HG03280 (cell line): ENCODE measurements at regions not wholly inside any gene's neighbourhood (a gene's known extent, or its start where the extent isn't known, plus 50 kb on each side); places are given as distances from the start of the nearest gene placed in this dataset.
"Not testable (repeated sequence)": the region's sequence is repeated elsewhere in the genome, so short reads cannot be mapped to it uniquely, and the experiment has no call there.

Experiments used
- ATAC-seq: cut with Tn5 transposase; IDR thresholded peaks from one replicate; pipeline ENCODE4 v1.9.1; 2021; ENCODE audit warnings: mild to moderate bottlenecking, moderate library complexity; ENCODE audit not compliant: unreplicated experiment

DNA sequence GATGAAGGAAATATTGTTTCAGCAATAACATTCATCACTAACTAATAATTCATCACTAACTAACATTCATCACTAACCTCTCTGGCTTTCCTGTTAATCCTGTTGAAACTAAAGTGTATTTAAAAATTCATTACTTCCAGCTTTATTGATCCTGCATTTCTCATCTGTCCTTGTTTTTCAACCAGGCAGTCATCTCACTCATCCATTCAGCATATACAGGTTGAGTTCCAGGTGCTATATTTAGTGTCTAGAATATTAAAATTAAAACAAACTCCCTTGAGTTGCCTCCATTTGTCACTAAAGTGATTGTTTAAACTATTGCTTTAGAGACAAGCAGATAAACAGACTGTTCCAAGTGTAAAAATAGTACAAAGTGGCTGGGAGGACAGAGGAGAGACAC, 58.1 kb downstream of the ATXN7L3B start:
- no peak for ATAC-seq

DNA sequence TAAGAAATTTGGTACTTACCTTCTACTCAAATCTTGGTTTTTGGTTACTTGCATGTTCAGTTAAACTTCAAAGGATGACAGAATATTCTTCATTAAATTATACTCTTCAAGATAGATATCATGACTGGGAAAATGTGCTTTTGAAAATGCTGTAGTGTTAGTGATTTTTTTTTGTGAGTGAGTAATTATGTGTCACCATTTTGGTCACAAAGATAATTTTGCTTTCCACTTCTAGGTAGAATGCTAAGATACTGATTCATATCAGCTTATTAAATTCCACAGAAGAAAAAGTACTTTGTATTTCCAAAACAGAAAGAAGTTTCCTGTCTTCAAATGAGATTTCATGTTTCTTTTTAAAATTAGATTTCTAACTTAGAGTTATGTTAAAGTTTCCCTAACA, 61.2 kb downstream of the ATXN7L3B start:
- ATAC-seq, result no peak

DNA sequence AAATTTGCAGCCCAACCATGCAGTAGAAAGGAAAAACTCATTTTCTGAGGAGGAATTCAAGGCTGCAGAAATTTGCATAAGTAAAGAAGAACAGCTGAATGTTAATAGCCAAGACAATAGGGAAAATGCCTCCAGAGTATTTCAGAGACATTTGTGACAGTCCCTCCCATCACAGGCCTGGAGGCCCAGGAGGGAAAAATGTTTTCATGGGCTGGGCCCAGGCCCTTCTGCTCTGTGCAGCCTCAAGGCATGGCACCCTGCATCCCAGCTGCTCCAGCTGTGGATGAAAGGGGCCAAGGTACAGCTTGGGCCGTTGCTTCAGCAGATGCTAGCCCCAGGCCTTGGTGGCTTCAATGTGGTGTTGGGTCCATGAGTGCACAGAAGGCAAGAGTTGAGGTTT, 62.3 kb downstream of the ATXN7L3B start:
- no peak for ATAC-seq

DNA sequence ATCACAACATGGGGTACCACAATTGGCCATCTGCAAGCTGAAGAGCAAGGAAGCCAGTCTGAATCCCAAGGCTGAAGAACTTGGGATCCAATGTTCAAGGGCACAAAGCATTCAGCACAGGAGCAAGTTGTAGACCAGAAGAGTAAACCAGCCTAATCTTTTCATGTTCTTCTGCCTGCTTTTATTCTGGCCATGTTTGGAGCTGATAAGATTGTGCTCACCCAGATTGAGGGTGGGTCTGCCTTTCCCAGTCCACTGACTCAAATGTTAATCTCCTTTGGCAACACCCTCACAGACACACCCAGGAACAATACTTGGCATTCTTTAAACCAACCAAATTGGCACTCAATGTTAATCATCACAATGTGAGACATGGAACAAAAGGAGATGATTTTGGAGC, 63.2 kb downstream of the ATXN7L3B start:
- not testable (repeated sequence) for ATAC-seq

DNA sequence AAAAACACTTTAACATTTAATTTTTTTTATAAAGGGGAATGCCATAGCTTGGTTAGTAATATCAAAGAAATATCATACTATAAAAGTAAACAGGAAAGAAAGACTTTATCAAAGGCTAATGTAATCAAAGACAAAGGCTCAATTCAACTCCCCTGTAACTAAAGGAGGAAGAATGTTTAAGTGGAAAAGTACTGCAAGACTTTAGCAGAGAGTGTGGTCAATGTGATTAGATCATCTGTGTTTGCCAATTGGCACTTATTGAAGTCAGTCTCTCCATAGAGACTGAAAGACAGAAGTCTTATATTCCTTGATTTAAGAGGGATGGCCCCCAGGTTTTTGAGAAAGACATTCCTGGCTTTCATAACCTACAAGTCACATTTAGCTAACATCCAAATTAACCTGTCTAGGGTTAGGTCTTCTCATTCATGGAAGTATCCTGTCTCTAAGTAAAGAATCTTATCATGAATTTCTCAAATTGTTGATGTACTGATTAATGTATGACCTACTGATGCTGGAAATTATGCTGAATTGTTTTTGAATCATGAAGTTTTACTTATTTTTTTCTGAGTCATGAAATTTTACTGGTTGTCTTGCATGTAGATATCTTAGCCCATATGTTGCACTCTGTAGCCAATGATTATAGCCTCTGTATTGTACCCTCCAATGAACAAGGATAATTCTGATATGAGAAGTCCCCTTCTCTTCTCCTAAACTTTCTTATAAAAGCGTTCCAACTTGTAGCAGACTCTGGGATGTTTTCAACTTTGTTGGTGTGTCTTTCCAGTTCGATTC, 65.4 kb downstream of the ATXN7L3B start:
- ATAC-seq, result no peak

DNA sequence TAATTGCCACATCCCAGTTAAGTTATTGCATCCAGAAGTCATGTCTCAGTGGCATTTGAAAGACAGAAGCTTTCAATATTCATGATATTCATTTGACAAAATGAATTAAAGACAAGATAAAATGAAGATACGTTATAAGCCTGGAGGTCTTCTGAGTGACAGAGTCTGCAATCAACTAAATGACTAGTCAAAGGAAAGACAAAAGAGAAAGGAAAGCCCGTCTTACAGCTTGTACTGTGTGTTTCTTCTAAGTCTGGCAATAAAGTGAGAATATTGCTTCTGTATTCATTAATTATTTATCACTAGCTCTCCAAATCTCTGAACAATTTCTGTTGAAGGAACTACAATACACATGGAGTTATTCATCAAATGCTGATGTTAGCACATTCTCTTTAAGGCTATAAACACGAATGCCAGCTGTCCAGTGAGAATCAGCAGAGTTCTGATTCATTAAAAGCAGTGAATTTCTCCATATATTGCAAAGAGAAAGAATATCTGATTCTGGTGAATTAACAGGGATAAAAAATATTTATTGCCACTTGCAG, 70.7 kb downstream of the ATXN7L3B start:
- no peak for ATAC-seq

DNA sequence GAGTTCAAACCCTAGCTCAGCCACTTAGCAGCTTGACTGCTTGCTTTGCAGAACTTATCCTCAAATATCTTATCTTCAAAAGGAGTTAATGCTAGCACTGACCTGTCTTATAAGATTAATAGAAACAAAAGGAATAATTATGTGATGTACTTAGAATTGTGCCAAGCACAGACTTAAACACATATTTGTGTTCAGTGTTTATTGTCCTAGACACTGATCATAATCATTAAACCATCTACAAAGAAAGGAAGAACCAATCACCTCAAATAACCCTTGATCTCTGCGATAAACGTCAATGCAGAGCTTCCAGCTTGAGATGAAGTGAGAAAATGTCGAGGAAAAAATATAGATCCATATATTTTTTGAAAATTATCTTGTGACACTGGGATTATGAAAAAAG, 73.1 kb downstream of the ATXN7L3B start:
- no peak for ATAC-seq

DNA sequence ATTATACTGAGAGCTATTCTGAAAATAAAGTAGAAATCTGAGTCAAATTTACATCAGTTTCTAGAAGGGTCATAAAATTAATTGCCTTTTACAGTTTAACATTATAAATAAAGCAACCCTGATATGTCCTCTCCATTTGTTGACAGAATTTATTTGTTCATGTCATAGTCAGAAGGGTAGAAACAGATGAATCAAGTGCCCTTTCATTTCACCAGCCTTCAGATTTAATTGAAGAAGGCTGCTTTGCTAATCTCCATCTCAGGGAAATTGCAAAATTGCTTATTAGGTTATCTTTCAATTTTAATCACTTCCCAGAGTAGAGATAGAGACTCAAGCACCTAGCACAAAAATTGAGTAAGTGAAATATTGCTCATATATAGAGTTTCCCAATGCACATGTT, 76.8 kb downstream of the ATXN7L3B start:
- no peak for ATAC-seq

DNA sequence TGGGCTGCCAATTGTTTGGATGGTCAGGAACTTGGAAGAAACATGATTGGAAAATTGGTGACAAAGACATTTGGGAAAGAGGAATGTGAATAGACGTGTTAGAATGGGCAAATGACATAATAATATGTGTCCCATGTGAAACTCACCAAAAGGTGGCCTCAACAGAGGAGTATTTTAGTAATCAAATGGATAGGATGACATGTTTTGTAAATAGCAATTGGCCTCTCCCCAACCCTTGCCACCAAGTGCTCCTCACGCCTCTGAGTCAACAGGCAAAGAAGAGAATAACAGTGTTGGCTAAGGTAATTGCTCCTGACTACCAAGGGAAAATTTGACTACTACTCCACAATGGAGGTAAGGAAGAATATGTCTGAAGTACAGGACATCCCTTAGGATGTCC, 81.4 kb downstream of the ATXN7L3B start:
- ATAC-seq, result no peak

DNA sequence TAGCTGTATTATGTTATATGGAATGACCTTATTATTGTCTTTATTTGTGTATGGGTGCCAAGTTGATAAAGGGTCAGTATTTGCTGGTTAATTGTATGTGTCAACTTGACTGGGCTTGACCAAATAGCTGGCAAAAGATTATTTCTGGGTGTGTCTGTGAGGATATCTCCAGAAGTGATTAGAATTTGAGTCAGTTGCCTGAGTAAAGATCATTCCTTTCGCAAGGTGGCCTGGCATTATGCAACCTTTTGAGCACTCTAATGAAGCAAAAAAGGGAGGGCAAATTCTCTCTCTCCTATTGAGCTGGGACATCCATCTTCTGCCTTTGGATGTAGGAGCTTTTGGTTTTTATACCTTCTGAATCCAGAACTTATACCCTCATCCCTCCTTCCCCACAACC, 82.2 kb downstream of the ATXN7L3B start:
- ATAC-seq, result no peak

DNA sequence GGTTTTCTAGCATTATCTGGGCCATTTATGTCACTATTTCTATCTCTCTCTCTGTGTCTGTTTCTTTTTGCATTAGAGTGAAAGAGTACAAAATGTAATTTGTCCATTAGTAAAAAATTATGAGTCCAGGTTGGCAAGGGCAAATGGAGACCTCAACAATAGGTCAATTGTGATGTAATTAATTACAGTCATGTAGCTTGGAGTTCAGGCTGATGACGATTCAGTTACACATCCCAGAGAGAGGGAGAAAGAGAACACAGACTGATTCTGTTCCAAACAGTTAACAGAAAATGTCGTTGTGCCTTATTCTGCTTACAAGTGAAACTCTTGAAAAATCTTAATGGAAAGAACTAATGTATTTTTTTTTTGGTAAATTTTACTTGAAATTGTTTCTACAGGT, 83.3 kb downstream of the ATXN7L3B start:
- no peak for ATAC-seq

DNA sequence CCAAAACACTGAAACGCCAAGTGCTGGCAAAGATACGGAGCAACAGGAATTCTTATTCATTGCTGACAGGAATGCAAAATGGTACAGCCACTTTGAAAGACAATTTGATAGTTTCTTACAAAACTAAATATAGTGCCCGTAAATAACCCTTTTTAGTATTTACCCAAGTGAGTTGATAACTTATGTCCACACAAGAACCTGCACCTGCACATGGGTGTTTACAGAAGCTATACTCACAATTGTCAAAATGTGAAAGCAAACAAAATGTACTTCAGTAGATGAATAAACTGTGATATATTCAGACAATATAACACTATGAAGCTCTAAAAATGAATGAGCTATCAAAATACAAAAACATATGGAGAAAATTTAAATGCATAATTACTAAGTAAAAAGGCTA, 86.6 kb downstream of the ATXN7L3B start:
- ATAC-seq, result no peak

DNA sequence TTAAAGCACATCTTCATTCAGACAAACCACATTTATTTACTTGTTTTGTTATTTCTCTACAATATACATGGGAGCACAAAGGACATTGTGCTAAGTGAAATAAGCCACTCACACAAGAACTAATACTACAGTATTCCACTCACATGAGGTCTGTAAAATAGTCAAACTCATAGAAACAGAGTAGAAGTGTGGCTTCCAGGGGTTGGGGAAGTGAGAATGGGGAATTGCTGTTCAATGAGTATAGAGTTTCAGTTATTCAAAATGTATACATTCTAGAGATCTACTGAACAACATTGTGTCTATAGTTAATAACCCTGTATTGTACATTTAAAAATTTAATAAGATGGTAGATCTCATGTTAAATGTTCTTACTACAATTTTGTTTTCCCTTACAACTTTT, 88.8 kb downstream of the ATXN7L3B start:
- ATAC-seq, result peak; percentile 68

DNA sequence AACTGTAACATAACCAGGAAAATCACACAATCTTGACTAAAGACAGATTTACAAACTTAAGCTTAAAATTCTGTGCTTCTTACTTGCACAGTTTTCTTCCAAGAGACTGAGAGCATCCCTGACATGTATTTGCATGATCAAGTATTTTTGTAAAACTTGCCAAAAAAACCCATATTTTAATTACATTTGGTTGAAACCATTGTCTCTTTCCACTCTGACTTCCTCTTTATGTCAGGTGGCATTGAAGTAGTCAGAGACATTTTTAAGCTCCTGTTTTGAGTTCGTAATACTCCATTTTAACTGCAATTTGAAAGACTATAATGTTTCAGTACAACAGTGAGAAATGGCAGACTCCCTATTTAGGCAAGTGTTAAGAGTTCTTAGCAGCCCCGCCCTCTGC, 103.6 kb downstream of the ATXN7L3B start:
- ATAC-seq, result no peak

DNA sequence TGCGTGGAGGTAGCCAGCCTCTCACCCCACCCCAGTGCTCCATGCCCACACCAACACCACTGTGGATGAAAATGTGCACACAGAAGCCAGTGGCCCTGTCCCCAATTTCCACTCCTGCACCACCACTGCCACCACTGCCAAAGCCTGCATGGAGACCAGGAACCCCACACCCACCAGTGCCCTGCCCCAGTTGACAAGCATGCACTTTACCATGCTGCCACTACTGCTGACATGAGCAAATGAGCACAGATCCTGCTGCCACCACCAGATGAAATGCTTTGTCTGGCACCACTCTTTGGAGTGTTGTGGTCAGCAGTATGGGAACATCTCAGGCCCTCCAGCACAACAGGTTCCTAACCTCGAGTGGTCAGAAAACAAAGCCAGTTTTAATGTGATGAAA, 104.1 kb downstream of the ATXN7L3B start:
- no peak for ATAC-seq

DNA sequence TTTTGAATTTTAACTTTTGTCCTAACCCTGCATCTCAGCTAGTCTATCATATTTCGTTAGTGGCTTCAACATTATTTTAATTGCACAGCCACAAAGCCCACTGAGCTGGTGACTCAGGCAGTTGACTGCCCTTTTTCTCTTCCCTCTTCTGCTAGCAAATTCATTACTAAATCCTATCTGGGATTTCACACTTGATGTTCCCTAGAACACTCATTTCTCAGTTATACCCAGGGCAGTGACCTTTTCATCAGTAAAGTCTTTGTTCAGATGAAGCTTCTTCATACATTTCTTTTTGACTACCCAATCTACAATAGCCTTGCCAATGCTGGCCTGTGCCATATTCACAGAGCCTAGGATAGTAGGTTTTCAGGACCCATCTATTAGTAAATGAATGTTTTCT, 107.0 kb downstream of the ATXN7L3B start:
- no peak for ATAC-seq

DNA sequence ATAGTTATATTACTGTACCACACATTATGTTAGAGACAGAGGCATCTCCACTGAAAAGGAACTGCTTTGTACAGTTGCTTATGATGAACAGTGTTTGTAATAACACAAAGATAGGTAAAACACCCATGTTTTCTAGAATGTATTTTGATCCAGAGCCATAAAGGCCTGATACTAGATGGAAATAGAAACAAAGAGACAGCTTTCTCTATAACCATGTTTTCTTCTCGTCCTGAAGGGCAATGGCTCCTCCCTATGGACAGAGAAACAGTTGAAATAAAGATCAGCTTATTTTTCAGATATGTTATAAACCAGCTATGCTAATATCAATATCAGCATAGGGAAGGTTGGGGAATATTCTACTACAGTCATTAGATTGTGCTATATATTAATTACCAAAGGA, 109.2 kb downstream of the ATXN7L3B start:
- ATAC-seq, result no peak

DNA sequence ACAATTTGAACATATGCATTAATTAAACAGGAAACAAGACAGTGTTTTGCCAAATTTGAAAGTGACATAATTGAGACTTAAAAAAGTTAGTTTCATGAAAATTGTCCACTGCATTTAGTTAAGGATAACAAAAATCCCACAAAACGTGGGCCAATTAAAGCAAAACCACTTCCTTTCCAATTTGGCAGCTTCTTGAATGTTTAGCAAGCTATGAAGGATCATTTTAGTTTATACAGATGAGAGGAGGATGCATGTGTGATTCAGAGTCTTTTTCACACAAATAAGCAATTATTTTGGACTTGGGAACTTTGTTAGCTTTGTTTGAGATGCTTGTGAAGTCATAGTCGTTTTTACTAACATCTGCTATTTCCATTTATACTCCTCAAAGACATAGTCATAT, 109.6 kb downstream of the ATXN7L3B start:
- ATAC-seq, result no peak

DNA sequence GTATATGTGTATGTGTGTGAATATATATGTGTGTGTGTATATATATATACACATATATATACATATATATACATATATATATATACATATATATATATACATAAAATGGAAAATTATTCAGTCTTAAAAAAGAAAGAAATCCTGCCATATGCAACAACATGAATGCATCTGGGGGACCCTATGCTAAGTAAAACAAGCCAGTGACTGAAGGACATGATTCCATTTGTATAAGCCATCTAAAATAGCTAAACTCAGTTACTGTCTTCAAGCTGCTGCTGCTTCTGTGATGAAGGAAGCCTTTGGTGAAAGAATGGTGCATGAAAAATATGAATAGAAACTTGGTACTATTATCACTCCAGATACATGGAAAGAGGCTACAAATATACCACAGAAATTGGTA, 118.6 kb downstream of the ATXN7L3B start:
- no peak for ATAC-seq

DNA sequence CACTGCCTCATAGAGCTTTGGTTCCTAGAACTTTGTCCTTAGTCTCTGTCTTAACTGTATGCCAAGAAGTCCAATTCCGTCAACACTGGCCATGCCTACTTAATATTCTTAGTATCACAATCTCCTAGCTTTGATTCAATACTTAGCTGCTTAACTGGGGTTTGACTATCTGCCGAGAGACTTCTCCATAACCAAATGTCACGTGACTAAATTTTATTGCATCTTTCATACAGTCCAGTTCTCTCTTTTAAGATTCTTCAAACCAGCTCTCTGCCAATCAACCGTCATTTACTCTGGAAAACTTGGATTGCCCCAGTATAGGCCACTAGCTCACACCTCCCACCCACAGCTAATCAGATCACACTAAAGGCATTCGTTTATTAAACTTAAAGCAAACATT, 122.8 kb downstream of the ATXN7L3B start:
- ATAC-seq, result no peak

DNA sequence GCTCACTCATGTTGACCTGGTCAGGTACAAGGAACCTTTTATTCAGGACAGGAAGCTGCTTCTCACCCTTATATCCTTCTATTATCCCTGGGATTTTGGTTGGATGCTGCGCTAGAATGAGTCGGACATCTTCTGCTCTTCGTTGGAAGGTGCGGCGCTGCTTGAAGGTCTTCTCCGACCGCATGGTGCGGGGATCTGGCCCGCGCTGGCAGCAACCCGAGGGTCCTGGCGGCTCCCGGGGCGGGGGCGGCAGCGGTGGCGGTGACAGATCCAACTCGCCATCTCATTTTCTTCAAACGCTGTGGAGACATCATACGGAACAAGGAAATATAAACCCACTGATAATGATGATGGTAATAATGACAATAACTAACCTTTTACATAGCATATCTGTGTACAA, 126.3 kb downstream of the ATXN7L3B start:
- ATAC-seq, result no peak

DNA sequence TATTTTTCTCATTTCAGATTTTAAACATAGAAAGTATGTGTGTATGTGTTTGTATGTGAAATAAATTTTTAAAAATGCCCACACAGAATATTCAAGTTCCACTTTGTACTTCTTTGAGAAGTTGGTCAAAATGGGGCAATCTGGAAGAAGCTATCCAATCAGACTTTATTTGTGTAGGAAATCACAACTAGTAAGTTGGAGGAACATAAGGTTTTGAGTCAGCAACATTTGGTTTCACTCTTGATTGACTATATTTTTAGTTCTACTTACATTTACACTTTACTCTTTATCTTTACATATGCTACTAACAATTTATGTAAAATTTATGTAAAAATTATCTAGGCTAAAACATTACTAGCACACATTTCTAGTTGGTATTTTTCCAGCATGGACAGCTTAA, 128.1 kb downstream of the ATXN7L3B start:
- ATAC-seq, result no peak

DNA sequence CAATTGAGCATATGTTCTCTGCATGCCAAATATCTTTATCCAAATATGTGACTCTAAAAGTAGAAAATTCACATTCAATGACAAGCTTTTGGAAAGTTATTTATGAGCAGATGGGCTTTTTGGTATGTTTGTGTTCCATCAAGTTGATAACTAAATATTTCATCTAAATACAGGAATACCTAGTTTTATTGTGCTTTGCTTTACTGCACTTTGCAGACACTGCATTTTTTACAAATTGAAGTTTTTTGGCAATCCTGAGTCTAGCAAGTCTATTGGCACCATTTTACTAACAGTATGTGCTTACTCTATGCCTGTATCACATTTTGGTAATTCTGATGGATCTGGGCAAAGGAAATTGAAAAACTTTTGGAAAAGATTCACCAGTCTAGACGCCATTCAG, 133.8 kb downstream of the ATXN7L3B start:
- ATAC-seq, result no peak
